Mesenteric fat pad (tissue), 1 donor: ENCODE measurements at regions not wholly inside any gene's neighbourhood (a gene's known extent, or its start where the extent isn't known, plus 50 kb on each side); places are given as distances from the start of the nearest gene placed in this dataset.
"Not testable (repeated sequence)": the region's sequence is repeated elsewhere in the genome, so short reads cannot be mapped to it uniquely, and the experiment has no call there.

ENCODE experiments used
- DNase-seq: peaks from one replicate; pipeline ENCODE4 v3.0.0-alpha.2; 2020; ENCODE audit warnings: low spot score
- donor health status: DM: yes; HTN: yes; CAD: no.

DNA sequence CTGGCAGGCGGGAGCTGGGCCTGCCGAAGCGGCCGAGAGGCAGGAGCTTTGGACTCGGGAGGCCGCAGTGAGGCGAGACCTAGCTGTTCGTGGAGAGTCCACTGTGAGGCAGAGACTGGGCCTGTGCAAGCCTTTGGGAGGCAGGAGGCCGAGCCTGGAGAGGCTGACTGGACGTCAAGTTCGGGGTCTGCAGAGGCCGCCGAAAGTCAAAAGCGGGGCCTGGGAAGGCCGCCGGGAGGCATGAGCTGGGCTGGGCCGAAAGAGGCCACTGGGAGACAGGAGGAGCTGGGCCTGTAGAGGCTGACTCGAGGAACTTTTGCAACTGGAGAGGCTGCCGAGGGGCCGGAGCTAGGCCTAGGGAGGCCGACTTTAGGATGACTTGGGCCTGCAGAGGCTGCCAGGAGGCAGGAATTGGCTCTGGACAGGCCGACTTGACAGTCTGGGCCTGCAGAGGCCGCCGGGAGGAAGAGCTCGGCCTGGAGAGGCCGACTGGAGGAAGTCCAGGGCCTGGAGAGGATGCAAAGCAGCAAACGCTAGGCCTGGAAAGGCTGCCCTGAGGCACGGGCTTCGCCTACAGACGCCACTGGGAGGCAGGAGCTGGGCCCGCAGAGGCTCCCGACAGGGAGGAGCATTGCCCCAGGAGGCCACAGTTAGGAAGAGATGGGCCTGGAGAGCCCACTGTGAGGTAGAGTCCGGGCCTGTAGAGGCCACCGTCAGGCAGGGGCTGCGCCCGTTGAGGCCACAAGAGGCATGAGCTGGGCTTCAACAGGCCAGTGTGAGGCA, 304.0 kb downstream of the ZNF479 start:
- DNase-seq, result not testable (repeated sequence)

GRCh38 chr7:56827539-56827938, 304.7 kb downstream of the ZNF479 start:
- not testable (repeated sequence) for DNase-seq

DNA sequence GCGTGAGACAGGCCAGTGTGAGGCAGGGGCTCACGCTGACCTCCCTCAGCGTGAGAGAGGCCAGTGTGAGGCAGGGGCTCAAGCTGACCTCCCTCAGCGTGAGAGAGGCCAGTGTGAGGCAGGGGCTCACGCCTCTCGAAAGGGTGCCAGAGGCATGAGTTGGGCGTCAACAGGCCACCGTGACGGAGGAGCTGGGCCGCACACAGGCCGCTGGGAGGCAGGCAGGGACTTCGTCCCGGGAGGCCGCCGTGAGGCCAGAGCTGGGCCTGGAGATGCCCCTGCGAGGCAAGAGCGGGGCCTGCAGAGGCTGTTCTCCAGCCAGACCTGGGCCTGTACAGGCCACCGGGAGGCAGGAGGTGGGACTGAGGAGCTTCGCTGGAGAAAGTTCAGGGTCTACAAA, 305.7 kb downstream of the ZNF479 start:
- not testable (repeated sequence) for DNase-seq

GRCh38 chr7:56825756-56826540, 306.3 kb downstream of the ZNF479 start:
- not testable (repeated sequence) for DNase-seq

- DNase-seq, result peak; percentile 41
Observed at GRCh38 chr7:56825121-56825520, 307.1 kb downstream of the ZNF479 start.

DNA sequence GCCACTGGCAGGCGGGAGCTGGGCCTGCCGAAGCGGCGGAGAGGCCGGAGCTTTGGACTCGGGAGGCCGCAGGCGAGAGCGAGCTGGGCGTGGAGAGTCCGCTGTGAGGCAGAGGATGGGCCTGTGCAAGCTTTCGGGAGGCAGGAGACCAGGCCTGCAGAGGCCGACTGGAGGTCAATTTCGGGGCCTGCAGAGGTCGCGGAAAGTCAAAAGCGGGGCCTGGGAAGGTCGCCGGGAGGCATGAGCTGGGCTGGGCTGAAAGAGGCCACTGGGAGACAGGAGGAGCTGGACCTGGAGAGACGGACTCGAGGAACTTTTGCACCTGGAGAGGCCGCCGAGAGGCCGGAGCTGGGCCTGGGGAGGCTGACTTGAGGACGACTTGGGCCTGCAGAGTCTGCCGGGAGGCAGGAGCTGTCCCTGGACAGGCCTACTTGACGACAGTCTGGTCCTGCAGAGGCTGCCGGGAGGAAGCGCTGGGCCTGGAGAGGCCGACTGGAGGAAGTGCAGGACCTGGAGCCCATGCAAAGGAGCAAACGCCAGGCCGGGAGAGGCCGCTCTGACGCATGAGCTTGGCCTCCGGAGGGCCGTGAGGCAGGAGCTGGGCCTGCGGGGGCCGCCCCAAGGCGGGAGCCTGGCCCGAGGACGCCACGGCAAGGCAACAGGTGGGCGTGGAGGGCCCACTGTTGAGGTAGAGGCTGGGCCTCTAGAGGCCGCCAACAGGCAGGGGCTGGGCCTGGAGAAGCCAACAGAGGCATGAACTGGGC, 308.2 kb downstream of the ZNF479 start:
- peak; percentile 81 for DNase-seq

DNA sequence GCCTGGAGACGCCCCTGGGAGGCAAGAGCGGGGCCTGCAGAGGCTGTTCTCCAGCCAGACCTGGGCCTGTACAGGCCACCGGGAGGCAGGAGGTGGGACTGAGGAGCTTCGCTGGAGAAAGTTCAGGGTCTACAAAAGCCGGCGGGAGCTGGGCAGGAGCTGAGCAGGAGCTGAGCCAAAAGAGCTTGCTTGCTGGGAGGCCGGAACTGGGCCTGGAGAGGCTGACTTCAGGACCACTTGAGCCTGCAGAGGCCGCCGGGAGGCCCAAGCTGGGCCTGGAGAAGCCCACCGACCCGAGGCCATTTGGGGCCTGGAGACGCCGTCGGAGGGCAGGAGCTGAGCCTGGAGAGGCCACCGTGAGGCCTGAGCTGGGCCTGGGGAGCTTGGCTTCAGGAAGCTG, 309.0 kb downstream of the ZNF479 start:
- peak; percentile 41 for DNase-seq

DNA sequence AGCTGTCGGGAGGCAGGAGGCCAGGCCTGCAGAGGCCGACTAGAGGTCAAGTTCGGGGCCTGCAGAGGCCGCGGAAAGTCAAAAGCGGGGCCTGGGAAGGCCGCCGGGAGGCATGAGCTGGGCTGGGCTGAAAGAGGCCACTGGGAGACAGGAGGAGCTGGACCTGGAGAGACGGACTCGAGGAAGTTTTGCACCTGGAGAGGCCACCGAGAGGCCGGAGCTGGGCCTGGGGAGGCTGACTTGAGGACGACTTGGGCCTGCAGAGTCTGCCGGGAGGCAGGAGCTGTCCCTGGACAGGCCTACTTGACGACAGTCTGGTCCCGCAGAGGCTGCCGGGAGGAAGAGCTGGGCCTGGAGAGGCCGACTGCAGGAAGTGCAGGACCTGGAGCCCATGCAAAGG, 310.1 kb downstream of the ZNF479 start:
- DNase-seq, result peak; percentile 43

GRCh38 chr7:56821561-56821960, 310.7 kb downstream of the ZNF479 start:
- peak; percentile 65 for DNase-seq

DNA sequence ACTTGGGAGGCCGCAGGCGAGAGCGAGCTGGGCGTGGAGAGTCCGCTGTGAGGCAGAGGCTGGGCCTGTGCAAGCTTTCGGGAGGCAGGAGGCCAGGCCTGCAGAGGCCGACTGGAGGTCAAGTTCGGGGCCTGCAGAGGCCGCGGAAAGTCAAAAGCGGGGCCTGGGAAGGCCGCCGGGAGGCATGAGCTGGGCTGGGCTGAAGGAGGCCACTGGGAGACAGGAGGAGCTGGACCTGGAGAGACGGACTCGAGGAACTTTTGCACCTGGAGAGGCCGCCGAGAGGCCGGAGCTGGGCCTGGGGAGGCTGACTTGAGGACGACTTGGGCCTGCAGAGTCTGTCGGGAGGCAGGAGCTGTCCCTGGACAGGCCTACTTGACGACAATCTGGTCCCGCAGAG, 314.0 kb downstream of the ZNF479 start:
- not testable (repeated sequence) for DNase-seq

DNA sequence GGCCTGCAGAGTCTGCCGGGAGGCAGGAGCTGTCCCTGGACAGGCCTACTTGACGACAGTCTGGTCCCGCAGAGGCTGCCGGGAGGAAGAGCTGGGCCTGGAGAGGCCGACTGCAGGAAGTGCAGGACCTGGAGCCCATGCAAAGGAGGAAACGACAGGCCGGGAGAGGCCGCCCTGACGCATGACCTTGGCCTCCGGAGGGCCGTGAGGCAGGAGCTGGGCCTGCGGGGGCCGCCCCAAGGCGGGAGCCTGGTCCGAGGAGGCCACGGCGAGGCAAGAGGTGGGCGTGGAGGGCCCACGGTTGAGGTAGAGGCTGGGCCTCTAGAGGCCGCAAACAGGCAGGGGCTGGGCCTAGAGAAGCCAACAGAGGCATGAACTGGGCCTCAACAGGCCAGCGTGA, 317.3 kb downstream of the ZNF479 start:
- DNase-seq, result not testable (repeated sequence)

DNA sequence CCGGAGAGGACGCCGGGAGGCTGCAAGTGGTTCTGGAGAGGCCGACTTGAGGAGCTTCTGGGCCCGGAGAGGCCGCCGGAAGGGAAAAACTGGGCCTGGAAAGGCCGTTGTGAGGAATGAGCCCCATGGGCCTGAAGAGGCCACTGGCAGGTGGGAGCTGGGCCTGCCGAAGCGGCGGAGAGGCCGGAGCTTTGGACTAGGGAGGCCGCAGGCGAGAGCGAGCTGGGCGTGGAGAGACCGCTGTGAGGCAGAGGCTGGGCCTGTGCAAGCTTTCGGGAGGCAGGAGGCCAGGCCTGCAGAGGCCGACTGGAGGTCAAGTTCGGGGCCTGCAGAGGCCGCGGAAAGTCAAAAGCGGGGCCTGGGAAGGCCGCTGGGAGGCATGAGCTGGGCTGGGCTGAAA, 317.8 kb downstream of the ZNF479 start:
- not testable (repeated sequence) for DNase-seq

GRCh38 chr7:56813975-56814374, 318.3 kb downstream of the ZNF479 start:
- not testable (repeated sequence) for DNase-seq

- DNase-seq, result peak; percentile 72
Observed at GRCh38 chr7:56811516-56812070, 320.6 kb downstream of the ZNF479 start.

DNA sequence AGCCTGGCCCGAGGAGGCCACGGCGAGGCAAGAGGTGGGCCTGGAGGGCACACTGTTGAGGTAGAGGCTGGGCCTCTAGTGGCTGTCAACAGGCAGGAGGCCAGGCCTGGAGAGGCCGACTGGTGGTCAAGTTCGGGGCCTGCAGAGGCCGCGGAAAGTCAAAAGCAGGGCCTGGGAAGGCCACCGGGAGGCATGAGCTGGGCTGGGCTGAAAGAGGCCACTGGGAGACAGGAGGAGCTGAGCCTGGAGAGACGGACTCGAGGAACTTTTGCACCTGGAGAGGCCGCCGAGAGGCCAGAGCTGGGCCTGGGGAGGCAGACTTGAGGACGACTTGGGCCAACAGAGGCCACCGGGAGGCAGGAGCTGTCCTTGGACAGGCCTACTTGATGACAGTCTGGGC, 321.2 kb downstream of the ZNF479 start:
- DNase-seq, result peak; percentile 71

GRCh38 chr7:56810466-56810865, 321.8 kb downstream of the ZNF479 start:
- peak; percentile 64 for DNase-seq

DNA sequence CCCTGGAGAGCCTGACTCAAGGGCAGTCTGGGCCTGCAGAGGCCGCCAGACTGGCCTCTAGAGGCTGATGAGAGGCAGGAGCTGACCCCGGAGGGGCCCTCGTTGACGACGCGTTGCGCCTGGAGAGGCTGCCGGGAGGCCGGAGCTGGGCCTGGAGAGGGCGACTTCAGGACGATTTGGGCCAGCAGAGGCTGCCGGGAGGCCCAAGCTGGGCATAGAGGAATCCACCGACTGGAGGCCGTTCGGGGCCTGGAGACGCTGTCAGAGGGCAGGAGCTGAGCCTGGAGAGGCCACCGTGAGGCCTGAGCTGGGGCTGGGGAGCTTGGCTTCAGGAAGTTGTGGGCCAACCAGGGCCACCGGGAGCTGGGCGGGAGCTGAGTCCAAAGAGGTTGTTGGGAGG, 322.5 kb downstream of the ZNF479 start:
- peak; percentile 88 for DNase-seq

DNA sequence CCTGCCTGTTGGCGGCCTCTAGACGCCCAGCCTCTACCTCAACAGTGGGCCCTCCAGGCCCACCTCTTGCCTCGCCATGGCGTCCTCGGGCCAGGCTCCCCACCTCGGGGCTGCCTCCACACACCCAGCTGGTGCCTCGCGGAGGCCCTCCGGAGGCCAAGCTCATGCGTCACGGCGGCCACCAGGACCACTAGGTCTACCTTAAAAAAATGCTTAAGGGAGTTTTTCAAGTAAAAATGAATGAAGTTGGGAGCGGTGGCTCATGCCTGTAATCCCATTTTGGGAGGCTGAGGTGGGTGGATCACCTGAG, 327.5 kb downstream of the ZNF479 start:
- not testable (repeated sequence) for DNase-seq

DNA sequence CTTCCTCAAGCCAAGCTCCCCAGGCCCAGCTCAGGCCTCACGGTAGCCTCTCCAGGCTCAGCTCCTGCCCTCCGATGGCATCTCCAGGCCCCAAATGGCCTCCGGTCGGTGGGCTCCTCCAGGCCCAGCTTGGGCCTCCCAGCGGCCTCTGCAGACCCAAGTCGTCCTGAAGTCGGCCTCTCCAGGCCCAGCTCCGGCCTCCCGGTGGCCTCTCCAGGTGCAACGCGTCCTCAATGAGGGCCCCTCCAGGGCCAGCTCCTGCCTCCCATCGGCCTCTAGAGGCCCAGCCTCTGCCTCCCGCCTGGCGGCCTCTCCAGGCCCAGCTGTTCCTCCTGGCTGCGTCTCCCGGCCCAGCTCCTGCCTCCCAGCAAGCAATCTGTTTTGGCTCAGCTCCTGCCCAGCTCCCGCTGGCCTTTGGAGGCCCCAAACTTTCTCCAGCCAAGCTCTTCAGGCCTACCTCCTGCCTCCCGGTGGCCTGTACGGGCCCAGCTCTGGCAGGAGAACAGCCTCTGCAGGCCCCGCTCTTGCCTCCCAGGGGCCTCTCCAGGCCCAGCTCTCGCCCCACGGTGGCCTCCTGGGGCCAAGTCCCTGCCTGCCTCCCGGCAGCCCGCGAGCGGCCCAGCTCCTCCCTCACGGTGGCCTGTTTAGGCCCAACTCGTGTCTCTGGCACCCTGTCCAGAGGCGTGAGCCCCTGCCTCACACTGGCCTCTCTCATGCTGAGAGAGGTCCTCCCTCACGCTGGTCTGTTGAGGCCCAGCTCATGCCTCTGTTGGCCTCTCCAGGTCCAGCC, 328.1 kb downstream of the ZNF479 start:
- not testable (repeated sequence) for DNase-seq

DNA sequence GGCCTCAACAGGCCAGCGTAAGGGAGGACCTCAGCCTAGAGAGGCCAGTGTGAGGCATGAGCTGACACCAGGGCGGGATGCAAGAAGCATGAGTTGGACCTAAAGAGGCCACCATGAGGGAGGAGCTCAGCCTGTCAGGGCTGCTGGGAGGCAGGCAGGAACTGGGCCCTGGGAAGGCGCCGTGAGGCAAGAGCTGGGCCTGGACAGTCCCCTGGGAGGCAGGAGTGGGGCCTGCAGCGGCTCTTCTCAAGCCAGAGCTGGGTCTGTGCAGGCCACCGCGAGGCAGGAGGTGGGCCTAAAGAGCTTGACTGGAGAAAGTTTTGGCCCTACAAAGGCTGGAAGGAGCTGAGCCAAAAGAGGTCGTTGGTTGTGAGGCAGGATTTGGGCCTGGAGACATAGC, 328.9 kb downstream of the ZNF479 start:
- not testable (repeated sequence) for DNase-seq

DNA sequence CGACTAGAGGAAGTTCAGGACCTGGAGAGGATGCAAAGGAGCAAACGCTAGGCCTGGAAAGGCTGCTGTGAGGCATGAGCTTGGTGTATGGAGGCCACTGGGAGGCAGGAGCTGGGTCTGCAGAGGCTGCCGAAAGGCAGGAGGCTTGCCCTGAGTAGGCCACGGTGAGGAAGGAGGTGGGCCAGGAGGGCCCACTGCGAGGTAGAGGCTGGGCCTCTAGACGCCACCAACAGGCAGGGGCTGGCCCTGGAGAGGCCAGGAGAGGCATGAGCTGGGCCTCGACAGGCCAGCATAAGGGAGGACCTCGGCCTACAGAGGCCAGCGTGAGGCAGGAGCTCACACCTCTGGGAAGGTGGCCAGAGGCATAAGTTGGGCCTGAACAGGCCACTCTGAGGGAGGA, 330.0 kb downstream of the ZNF479 start:
- DNase-seq, result not testable (repeated sequence)
